ENCODE measurements at regions not wholly inside any gene's neighbourhood (a gene's known extent, or its start where the extent isn't known, plus 50 kb on each side); places are given as distances from the start of the nearest gene placed in this dataset.
A peak's percentile ranks its signal among the peaks of the same experiment; 100 is the strongest.

- no peak overlapping the region for H2BK12ac ChIP-seq (ENCODE audit: low read length)
- no peaks in the 10 kb centered on the region for H3K36me3 ChIP-seq (ENCODE audit: control insufficient read depth in 1 of 2, insufficient read depth in 2 of 2, low read length in 2 of 2)
- H3K4ac ChIP-seq (ENCODE audit: low read depth, low read length), result no peak overlapping the region
- H3K27ac ChIP-seq (ENCODE audit: low read depth, low read length), result no peak overlapping the region
- no peaks in the 10 kb centered on the region for H3K79me2 ChIP-seq (ENCODE audit: control insufficient read depth, insufficient read depth, low read length, poor library complexity)
- H3K27me3 ChIP-seq (ENCODE audit: insufficient read depth, low read length), result no peaks in the 10 kb centered on the region
- H2AFZ ChIP-seq (ENCODE audit: insufficient read depth, low read length, poor library complexity), result no peak overlapping the region
- no CpG with 5 or more reads among the region's 1 CpG for whole genome bisulfite sequencing (ENCODE audit: extremely low coverage, insufficient coverage, insufficient read length)
- no peak overlapping the region for H3K9ac ChIP-seq (ENCODE audit: low read length)
- H3K14ac ChIP-seq (ENCODE audit: low read length), result no peak overlapping the region
- no peaks in the 10 kb centered on the region for H3K9me3 ChIP-seq (ENCODE audit: insufficient read depth, low read depth, low read length)
- no peak overlapping the region for H3K23ac ChIP-seq (ENCODE audit: low read length)
- no peak overlapping the region for H3K18ac ChIP-seq (ENCODE audit: low read length)
- no peak overlapping the region for H4K8ac ChIP-seq (ENCODE audit: low read depth, low read length)
- H3K79me1 ChIP-seq (ENCODE audit: low read length), result no peaks in the 10 kb centered on the region
- H2BK120ac ChIP-seq (ENCODE audit: insufficient read depth, low read length, poor library complexity), result no peak overlapping the region
- no peak overlapping the region for H4K91ac ChIP-seq (ENCODE audit: low read depth, low read length)
- no peaks in the 10 kb centered on the region for H3K4me1 ChIP-seq (ENCODE audit: control insufficient read depth in 1 of 2, insufficient read depth in 2 of 2, low read length in 2 of 2)
- H2BK5ac ChIP-seq (ENCODE audit: low read depth, low read length, poor library complexity), result no peak overlapping the region
- H3K4me2 ChIP-seq (ENCODE audit: low read length), result no peak overlapping the region
- H3K4me3 ChIP-seq (ENCODE audit: low read depth, low read length), result no peak overlapping the region
- no peak overlapping the region for H4K12ac ChIP-seq (ENCODE audit: low read depth, low read length)
- no peak overlapping the region for H2AK5ac ChIP-seq (ENCODE audit: low read length)
- DNase-seq, result no peak
Measured at GRCh38 chr4:177717407-177717806, 275.2 kb upstream of the AGA start.

GRCh38 chr4:177718514-177718913 lies 276.3 kb upstream of the AGA start:
- no peak overlapping the region for H2BK5ac ChIP-seq (ENCODE audit: low read depth, low read length, poor library complexity)
- H4K8ac ChIP-seq (ENCODE audit: low read depth, low read length), result no peak overlapping the region
- no peaks in the 10 kb centered on the region for H3K9me3 ChIP-seq (ENCODE audit: insufficient read depth, low read depth, low read length)
- H3K4me3 ChIP-seq (ENCODE audit: low read depth, low read length), result no peak overlapping the region
- no peaks in the 10 kb centered on the region for H3K79me2 ChIP-seq (ENCODE audit: control insufficient read depth, insufficient read depth, low read length, poor library complexity)
- H3K9ac ChIP-seq (ENCODE audit: low read length), result no peak overlapping the region
- H3K18ac ChIP-seq (ENCODE audit: low read length), result no peak overlapping the region
- peak in 1 of 2 donors; percentile 4 for DNase-seq
- H2BK120ac ChIP-seq (ENCODE audit: insufficient read depth, low read length, poor library complexity), result no peak overlapping the region
- H4K12ac ChIP-seq (ENCODE audit: low read depth, low read length), result no peak overlapping the region
- no peak overlapping the region for H3K4me2 ChIP-seq (ENCODE audit: low read length)
- H3K36me3 ChIP-seq (ENCODE audit: control insufficient read depth in 1 of 2, insufficient read depth in 2 of 2, low read length in 2 of 2), result no peaks in the 10 kb centered on the region
- H3K27ac ChIP-seq (ENCODE audit: low read depth, low read length), result no peak overlapping the region
- no peak overlapping the region for H3K14ac ChIP-seq (ENCODE audit: low read length)
- no peak overlapping the region for H3K4ac ChIP-seq (ENCODE audit: low read depth, low read length)
- WGBS (ENCODE audit: extremely low coverage, insufficient coverage, insufficient read length), result no CpG with 5 or more reads among the region's 4 CpGs
- no peak overlapping the region for H4K91ac ChIP-seq (ENCODE audit: low read depth, low read length)
- no peak overlapping the region for H3K23ac ChIP-seq (ENCODE audit: low read length)
- H2BK12ac ChIP-seq (ENCODE audit: low read length), result no peak overlapping the region
- H3K4me1 ChIP-seq (ENCODE audit: control insufficient read depth in 1 of 2, insufficient read depth in 2 of 2, low read length in 2 of 2), result no peaks in the 10 kb centered on the region
- no peaks in the 10 kb centered on the region for H3K79me1 ChIP-seq (ENCODE audit: low read length)
- no peaks in the 10 kb centered on the region for H3K27me3 ChIP-seq (ENCODE audit: insufficient read depth, low read length)
- H2AFZ ChIP-seq (ENCODE audit: insufficient read depth, low read length, poor library complexity), result no peak overlapping the region
- H2AK5ac ChIP-seq (ENCODE audit: low read length), result no peak overlapping the region

GRCh38 chr4:177726111-177726510 lies 283.9 kb upstream of the AGA start:
- Histone ChIP-seq H2AFZ (ENCODE audit: insufficient read depth, low read length, poor library complexity) (no peak overlapping the region), H2BK120ac (ENCODE audit: insufficient read depth, low read length, poor library complexity) (no peak overlapping the region), H3K23ac (ENCODE audit: low read length) (no peak overlapping the region), H3K14ac (ENCODE audit: low read length) (no peak overlapping the region), H3K27me3 (ENCODE audit: insufficient read depth, low read length) (no peaks in the 10 kb centered on the region), H4K12ac (ENCODE audit: low read depth, low read length) (no peak overlapping the region), H3K4me2 (ENCODE audit: low read length) (no peak overlapping the region), H3K9me3 (ENCODE audit: insufficient read depth, low read depth, low read length) (peaks cover 2% of the 10 kb centered on the region), H4K91ac (ENCODE audit: low read depth, low read length) (no peak overlapping the region), H3K9ac (ENCODE audit: low read length) (no peak overlapping the region), H4K8ac (ENCODE audit: low read depth, low read length) (no peak overlapping the region), H3K36me3 (ENCODE audit: control insufficient read depth in 1 of 2, insufficient read depth in 2 of 2, low read length in 2 of 2) (no peaks in the 10 kb centered on the region), H3K18ac (ENCODE audit: low read length) (no peak overlapping the region), H2BK12ac (ENCODE audit: low read length) (no peak overlapping the region), H3K4ac (ENCODE audit: low read depth, low read length) (no peak overlapping the region), H3K79me2 (ENCODE audit: control insufficient read depth, insufficient read depth, low read length, poor library complexity) (no peaks in the 10 kb centered on the region), H2BK5ac (ENCODE audit: low read depth, low read length, poor library complexity) (no peak overlapping the region), H2AK5ac (ENCODE audit: low read length) (no peak overlapping the region), H3K27ac (ENCODE audit: low read depth, low read length) (no peak overlapping the region), H3K4me3 (ENCODE audit: low read depth, low read length) (no peak overlapping the region), H3K4me1 (ENCODE audit: control insufficient read depth in 1 of 2, insufficient read depth in 2 of 2, low read length in 2 of 2) (peaks cover 0 to 2% of the 10 kb centered on the region in 2 experiments), H3K79me1 (ENCODE audit: low read length) (no peaks in the 10 kb centered on the region)
- no CpG with 5 or more reads among the region's 3 CpGs for WGBS (ENCODE audit: extremely low coverage, insufficient coverage, insufficient read length)
- no peak for DNase-seq

- no CpG with 5 or more reads among the region's 27 CpGs for WGBS (ENCODE audit: extremely low coverage, insufficient coverage, insufficient read length)
- Histone ChIP-seq H3K27ac (ENCODE audit: low read depth, low read length) (no peak overlapping the region), H3K36me3 (ENCODE audit: control insufficient read depth in 1 of 2, insufficient read depth in 2 of 2, low read length in 2 of 2) (no peaks in the 10 kb centered on the region), H3K9me3 (ENCODE audit: insufficient read depth, low read depth, low read length) (peaks cover 2% of the 10 kb centered on the region), H4K8ac (ENCODE audit: low read depth, low read length) (no peak overlapping the region), H3K4me2 (ENCODE audit: low read length) (no peak overlapping the region), H2BK12ac (ENCODE audit: low read length) (no peak overlapping the region), H4K12ac (ENCODE audit: low read depth, low read length) (no peak overlapping the region), H3K14ac (ENCODE audit: low read length) (no peak overlapping the region), H2BK5ac (ENCODE audit: low read depth, low read length, poor library complexity) (no peak overlapping the region), H2AK5ac (ENCODE audit: low read length) (no peak overlapping the region), H3K23ac (ENCODE audit: low read length) (no peak overlapping the region), H3K4me3 (ENCODE audit: low read depth, low read length) (no peak overlapping the region), H2BK120ac (ENCODE audit: insufficient read depth, low read length, poor library complexity) (no peak overlapping the region), H2AFZ (ENCODE audit: insufficient read depth, low read length, poor library complexity) (no peak overlapping the region), H3K27me3 (ENCODE audit: insufficient read depth, low read length) (no peaks in the 10 kb centered on the region), H3K79me2 (ENCODE audit: control insufficient read depth, insufficient read depth, low read length, poor library complexity) (no peaks in the 10 kb centered on the region), H3K9ac (ENCODE audit: low read length) (no peak overlapping the region), H3K18ac (ENCODE audit: low read length) (no peak overlapping the region), H3K79me1 (ENCODE audit: low read length) (no peaks in the 10 kb centered on the region), H4K91ac (ENCODE audit: low read depth, low read length) (no peak overlapping the region), H3K4ac (ENCODE audit: low read depth, low read length) (no peak overlapping the region), H3K4me1 (ENCODE audit: control insufficient read depth in 1 of 2, insufficient read depth in 2 of 2, low read length in 2 of 2) (peaks cover 0 to 2% of the 10 kb centered on the region in 2 experiments)
- DNase-seq, result peak in 1 of 2 donors; percentile 16
Measured at GRCh38 chr4:177728361-177729152, 286.3 kb upstream of the AGA start.
